NAMALWA (cell line): ENCODE measurements at regions not wholly inside any gene's neighbourhood (a gene's known extent, or its start where the extent isn't known, plus 50 kb on each side); places are given as distances from the start of the nearest gene placed in this dataset.

Experiments
- DNase-seq: peaks from one replicate; pipeline ENCODE4 v3.0.0-alpha.2; 2015; ENCODE audit warnings: low spot score

DNA sequence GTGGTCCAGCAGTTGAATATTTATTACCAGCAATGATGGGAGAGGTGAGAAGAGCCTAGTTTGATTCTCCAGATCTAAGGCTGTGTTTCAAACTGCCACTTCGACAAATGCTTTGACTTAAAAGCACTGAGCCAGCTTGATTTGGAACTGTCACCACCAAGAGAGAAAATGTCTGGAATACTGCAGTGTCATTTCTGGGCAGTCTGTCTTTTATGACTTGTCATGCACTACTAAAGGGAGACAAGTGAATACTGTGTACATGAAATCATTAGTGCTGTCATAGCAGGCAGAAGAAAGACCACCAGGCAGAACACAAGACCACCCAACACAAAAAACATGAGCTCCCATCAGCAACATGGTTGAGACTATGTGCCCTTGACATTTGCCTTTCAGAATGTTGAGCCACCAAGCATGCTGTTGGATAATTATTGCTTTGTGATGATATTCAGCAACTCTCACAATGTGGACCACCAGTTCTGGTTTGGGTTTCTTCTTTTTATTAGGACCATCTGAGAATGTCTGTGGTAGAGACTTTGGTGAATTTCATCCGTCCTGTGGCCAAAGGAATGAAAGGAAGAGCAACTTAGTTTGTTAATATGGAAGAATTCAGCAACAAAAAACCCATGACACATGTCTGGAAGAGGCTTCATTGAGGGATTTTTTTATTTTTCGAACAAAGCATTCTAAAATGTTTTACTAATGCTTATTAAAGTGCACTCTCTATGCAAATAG, 125.8 kb downstream of the NTMT2 start:
- no peak for DNase-seq

DNA sequence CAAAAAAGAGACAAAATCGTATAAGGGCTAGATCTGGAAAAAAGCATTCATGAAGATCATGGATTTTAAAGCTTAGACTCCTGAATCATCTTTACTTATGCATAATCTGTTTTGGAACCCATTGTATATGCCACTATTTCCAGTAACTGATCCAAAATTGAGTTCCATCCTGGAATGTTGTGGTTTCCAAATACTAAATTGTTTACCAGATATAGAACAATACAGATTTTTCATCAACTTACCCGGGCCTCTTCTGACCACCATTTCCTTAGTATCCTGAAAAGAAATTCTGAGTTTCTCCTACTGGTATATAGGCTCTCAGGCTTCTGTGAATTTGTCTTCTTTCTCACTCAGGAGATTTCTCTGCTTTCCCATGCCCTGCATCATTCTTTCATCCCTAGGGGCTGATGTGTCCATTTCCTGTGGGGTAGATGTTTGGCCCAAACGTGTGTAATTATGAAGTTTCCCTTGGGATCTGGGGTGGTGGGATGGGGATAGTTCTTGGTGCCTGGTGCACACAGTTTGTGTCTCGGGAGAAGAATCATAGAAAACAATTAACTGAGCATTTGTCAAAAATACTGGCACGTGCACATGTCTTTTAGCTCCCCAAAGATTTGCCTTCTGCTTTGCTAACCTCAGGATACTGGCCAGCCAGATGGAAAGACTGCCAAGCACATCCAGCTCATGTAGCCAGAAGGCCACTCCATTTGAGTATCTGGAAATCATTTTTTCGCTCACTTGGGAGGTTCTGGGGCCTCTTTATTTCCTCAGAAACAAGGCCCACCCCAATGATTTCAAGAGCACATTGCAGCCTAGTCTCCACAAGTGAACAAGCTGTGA, 127.8 kb downstream of the NTMT2 start:
- no peak for DNase-seq

DNA sequence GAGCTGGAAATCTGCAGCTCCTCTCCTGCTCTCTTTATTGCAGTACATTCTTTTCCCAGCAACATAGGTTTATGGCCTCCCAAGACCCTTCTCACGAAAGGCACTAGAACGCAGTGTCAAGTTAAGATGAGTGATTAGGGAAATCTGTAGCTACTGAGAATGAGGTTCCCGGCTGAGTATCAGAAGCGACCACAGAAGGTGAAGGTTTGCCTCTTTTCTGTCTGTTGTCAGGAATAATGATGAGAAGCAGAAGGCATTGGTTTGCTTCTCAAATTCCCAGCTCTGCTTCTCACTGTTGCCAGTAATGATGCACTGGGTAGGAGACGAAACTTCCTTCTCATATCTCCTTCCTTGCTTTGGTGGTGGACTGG, 128.4 kb downstream of the NTMT2 start:
- DNase-seq, result no peak

DNA sequence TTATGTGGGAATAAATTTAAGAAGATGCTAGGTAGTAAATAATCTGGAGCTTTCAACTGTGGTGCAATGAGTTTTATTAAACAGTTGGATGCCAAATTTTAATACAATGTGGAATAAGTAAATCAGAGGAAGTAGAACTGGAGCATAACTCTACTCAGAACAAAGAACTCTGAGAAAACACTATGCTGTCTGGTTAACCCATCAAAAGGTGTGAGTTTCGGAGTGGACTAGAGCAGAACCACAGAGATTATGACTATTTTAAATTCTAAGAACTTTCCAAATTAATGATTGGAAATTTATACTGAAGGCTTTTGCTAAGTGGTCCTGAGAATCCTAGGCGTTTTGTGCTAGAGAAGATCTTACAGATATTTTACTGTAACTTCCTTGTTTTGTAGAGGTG, 132.2 kb downstream of the NTMT2 start:
- no peak for DNase-seq

DNA sequence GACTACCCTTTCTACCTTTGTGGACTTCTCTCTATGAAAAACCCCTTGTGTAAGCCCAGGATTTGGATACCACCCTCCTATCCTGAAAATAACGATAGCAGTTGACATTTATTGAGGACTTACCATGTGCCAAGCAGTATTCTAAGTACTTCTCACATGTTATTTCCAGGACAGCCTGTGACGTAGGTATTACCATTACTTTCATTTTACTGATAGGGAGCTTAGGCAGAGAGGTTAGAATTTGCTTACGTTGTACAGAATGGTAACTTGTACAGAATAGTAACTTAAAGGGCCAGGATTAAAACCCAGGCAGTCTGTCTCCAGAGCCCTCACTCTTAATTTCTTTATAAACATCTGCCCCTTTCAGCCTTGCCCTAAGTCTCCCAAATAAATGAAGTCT, 138.3 kb downstream of the NTMT2 start:
- no peak for DNase-seq

DNA sequence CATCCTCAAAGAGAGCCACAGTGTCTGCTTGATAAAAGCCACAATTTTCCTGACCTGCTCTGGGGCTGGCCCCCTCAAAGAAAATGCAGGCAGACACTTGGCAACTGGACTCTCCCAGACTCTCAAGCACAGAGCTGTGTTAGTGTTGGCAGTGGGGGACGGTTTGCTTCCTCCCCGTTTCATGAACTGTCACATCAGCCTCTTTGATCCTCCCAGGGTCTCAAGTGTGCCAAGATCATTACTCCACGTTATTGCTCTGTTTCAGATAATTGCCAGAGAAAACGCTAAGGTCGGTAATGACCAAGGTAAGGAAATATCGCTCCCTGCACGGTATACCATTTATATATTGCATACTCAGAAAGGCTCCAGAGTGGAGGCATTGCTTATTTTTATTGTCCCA, 138.8 kb downstream of the NTMT2 start:
- no peak for DNase-seq

DNA sequence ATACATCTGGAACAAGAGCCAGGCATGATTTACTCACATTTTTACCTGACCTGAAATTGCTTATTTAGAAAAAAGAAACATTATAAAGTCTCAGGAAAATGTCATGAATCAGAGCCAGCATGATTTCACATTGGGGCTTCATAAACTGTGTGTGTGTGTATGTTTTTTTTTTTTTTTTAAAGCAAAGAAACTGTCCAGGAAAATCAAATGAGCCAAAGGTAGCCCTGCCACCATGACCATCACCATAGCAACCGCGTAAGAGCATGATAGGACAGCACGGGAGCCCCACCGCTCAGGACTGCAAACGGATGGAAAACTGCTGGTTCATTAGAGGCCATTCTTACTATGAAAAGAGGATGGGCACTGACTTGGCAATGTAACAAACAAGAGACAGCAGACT, 139.2 kb downstream of the NTMT2 start:
- DNase-seq, result no peak

DNA sequence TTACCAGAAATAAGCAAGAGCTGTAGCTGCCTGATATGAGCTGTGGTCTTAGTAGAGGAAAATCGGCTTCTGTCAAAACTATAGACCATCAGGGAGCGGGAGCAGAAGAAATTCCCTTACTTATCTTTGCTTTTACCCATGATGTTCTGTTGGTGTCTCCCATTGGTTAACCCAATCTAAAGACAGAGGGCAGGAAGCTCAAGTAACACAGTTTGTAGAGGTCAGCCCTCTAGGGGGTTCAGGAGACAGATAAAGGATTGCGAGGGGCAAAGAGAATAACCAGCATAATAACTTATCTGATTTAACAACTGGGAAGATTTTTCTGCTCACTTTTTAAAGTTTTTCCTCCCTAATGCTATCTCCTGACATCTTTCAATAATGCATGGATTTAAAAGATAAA, 142.4 kb downstream of the NTMT2 start:
- DNase-seq, result no peak

DNA sequence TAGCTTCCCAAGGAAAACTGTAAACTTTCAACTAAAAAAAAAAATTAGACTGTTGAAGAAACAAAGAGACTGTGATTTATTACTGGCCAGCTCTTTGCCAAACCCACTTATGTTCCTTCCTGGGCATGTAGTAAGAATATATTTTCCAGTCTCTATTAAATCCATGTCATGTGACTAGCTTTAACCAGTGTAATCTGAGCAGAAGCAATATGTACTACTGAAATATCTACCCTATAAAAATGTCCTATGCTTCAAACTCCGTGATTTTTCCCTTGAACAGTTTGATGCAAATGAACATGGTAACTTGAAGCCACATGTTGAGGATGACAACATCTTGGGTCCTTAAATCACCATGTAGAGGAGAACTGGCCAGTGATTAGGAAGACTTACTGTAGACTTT, 144.5 kb downstream of the NTMT2 start:
- DNase-seq, result no peak

DNA sequence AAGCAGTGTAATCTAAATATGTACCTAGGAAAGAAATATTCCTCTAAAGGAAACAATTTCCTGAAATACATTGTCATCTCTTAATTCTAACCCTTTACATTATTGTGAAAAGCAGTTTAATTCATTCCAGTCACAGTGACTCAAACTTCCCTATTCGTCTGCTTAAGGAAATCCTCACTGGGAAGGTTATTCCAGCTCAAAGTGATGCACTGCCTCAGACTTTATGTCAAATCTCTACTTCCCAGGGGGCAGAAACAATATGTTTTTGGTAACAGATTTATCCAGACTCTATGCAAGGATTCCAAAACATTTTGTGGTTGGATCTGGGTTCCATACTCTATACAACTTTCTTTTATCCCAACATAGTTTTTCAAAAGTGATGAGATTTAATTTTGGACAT, 145.2 kb downstream of the NTMT2 start:
- DNase-seq, result no peak

DNA sequence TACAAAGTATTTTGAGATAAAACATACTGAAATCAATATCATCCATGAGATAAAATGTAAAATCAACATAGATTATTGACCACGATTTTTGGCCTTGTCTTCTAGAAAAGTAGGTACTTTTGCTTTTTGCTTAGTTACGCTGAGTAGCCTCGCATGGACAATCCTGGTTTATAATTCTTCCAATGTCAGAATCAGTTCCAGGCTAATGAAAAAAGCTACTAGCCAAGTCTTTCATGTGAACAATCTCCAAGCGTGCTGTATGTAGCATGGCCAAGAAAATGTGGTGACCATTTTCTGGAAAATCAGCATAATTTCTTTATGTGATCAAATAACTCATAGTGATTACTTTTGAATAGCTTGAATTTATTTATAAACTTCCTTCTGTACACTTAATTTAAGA, 145.8 kb downstream of the NTMT2 start:
- DNase-seq, result no peak

DNA sequence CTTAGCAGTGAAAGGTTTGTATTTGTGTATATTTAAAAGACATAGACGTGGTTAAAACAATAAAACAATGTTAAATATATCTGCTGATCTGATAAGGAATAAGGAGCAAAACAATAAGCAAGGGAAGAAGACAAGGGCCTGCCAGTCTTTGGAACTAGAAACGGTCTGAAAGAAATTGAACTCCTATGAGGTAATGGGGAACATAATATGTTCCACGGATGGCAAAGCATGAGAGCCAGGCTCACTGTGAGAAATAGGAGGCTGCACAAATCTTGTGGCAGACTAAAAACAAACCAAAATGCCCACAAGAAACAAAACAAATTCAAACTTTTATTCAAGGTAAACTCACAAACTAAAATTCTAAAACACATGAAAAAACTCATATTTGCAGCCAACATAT, 150.5 kb downstream of the NTMT2 start:
- no peak for DNase-seq

DNA sequence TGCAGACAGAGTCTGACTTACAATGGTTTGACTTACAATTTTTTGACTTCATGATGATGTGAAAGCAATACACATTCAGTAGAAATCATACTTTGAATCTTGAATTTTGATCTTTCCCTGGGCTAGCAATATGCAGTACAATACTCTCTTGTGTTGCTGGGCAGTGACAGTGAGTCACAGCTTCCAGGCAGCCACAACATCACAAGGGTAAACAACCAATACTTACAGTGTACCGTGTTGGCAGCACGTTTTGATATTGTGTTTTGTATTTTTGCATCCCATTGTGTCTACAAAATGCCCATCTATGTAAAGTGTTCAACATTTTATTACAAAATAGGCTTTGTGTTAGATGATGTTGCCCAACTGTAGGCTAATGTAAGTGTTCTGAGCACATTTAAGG, 150.9 kb downstream of the NTMT2 start:
- DNase-seq, result no peak

DNA sequence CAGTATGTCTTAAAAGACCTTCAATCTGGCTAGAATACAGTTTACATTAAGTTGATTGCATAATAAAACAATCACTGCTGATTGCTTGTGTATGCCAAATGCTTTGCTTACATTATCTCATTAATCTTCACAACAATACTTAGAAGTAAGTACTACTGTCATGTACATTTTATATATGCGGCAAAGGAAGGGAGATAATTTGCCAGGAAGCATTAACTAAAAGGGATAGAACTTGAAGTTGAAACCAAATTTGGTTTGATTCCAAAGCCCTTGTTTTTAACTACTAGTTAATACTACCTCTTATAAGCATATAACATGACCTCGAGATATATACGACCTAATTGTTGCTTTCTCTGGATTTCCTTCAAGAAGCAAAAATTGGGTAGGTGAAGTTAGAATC, 155.8 kb downstream of the NTMT2 start:
- DNase-seq, result no peak

DNA sequence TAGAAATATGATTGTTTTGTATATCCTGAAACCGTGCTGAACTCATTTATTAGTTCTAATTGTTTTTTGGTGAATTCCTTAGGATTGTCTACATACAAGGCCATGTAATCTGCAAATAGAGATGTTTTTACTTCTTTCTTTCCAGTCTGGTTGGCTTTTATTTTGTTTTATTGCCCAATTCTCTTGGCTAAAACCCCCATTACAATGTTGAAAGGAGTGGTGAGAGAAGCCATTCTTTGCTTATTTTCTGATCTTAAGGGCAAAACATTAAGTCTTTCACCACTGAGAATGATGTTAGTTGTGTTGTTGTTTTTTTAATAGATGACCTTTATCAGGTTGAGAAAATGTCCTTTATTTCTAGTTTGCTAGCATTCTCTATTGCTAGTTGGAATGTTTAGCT, 157.3 kb downstream of the NTMT2 start:
- DNase-seq, result no peak

DNA sequence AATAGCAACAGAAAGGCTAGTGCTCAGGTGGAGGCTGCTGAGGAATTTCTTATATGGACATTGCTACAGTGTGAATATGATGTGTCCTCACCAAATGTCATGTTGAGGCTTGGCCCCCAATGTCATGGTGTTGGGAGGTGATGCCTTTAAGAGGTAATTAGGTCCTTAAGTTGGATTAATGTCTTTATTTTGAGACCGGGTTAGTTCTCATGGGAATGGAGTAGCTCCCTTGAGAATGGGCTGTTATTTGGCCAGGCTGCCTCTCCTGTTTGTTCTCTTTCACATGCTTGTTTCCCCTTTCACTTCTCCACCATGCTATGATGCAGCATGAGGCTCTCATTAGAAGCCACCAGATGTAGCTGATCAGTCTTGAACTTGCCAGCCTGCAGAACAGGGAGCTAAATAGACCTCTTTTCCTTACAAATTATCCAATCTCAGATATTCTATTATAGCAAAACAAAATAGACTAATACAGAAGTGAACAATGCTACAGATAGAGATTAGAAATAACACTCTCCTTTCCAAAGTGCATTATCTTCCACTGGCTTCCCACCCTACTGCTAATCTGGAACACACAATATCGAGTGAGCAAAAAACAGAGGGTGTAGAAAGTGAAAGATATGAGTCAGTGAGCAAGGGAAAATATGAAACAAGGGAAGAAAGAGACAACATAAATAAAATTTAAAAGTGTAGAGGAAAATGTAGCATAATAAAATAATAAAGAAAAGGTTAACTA, 160.2 kb downstream of the NTMT2 start:
- DNase-seq, result no peak

DNA sequence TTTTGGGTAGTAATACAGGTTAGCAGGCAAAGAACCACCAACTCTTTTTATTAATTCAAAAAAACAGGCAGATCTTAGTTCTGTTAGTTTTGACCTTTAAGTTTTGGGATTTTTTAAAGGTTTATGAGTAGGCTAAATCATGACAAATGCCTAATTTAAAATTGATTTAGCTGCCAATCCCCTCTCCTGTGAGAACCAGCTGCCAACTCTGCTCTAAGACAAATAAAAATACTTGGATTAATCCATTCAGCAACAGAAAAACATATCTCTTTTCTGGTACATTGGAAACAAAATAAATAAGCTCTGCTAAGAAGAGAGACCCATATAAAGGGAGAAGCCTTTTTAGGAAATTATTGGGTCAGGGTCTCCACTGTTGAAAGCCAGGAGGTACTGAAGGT, 160.8 kb downstream of the NTMT2 start:
- DNase-seq, result no peak

DNA sequence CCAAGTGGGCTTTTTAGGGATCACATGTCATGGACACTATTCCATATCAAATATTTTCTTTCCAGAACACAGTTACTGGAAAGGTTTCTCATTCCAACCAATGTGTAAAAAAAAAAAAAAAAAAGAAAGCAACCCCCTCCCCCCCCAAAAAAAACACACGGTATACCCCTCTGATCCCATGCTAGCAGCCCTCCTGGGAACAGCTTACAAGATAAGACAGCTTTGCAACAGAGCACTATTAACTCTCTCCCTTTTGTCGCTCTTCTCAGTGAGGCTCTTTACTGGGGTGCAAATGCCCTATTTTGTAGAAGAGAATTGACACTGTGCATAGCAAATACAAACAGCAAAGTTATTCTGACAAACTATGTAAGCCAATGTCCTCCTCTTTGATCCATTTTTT, 161.2 kb downstream of the NTMT2 start:
- no peak for DNase-seq

DNA sequence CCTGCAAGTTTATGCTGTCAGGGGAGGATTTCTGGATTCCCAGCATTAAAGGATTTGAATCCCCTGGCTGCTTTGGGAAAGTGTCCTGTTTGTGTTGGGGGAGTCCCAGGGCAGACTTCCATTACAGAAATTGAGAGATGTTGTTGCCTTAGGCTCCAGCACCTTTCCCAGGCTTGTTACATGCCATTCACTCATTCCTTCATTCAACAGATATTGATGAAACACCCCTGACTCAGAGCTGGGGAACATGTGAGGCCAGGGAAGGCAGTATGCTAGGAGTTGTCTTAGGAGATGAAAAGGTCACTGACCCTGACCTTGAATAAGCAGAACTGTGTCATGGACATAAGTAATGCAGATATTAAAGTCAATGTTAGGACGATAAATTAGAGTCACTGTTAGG, 161.7 kb downstream of the NTMT2 start:
- DNase-seq, result no peak

DNA sequence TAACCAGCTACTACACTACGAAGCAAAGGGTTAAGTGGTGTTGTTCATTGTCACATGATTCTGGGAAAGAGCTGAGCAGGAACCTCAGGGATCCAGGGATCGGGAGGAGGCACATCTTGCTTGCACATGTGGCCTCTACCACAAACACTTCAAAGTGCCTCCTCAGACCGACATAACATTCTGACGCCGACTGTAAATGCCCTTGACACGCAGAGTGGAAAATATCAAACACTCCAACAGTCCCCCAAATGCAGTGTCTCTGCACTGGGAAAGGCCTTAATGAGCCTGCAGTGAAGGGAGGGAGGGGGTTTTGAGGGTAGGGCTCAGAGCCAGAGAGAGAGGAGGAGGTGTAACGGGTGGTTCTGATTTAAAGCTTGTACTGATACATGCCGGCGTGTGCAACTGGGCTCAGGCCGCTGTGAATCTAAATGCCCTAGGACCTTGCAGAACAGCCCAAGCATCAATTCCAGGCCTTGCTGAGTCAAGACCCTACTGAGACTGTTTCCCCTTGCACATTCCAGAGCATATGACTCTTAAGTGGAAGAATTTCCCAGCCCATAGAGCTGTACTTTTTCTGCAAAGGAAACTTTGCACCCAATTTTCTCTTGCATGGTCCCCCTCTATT, 163.7 kb downstream of the NTMT2 start:
- DNase-seq, result no peak

DNA sequence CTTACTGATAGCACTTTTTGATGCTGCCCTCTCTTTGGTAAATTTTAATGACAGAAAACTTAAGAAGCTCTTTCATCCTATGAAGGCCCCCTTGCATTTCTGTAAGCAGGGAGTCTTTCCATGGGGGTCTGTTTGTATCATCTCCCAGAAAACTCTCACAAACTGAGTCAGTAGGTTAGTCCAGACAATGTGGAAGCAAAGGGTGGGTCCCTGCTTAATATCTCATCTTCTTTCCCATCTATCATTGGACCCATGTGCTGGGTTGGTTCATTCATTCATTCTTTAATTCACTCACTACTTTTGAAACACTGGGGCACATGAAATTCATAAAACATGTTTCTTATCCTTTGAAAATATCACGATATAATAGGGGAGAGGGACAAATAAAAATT, 164.3 kb downstream of the NTMT2 start:
- no peak for DNase-seq

DNA sequence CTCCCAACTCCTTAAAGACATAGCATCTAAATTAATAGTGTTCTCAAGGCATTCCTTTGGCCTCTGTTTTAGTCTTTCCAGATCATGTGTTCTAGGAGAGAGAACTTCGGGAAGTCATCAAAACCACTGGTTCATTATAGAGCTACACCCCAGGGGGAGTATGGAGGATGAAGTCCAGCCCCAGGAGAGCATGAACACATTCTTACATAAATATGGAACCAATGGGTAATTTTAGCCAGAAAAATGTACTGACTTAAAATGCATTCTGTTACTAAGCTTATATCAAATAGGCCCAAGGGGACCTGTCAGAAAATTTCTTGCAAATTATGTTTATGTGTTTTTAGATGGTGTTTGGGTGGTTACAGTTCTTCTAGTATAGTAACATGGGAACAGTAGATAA, 165.2 kb downstream of the NTMT2 start:
- DNase-seq, result no peak

DNA sequence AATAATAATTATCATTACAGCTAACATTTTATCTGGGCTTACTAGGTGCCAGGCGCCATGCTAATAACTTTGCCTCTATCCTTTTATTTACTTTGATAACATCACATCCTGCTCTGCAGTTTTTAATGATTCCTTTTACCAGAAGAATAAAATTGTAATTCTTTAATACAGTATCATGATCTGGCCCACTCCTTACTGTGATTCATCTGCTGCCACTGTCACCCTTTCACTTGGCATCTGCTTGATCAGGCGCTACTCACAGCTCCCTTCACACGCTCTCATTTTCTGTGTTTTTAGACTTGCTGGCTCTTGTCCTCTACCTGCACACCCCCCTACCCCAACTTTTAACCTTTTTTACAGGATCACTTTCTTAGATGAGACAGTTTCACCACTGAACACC, 167.5 kb downstream of the NTMT2 start:
- DNase-seq, result no peak
